SH-SY5Y (cell line): ENCODE measurements at regions not wholly inside any gene's neighbourhood (a gene's known extent, or its start where the extent isn't known, plus 50 kb on each side); places are given as distances from the start of the nearest gene placed in this dataset.

Experiments used
- GATA2 ChIP-seq: IDR thresholded peaks from 2 replicates; pipeline ENCODE4 v1.6.1; 2011; ENCODE audit warnings: mild to moderate bottlenecking, low read depth, low read length
- GATA3 ChIP-seq: IDR thresholded peaks from 2 replicates; pipeline ENCODE4 v1.6.1; 2011; ENCODE audit warnings: low read depth, mild to moderate bottlenecking, low read length, moderate library complexity

DNA sequence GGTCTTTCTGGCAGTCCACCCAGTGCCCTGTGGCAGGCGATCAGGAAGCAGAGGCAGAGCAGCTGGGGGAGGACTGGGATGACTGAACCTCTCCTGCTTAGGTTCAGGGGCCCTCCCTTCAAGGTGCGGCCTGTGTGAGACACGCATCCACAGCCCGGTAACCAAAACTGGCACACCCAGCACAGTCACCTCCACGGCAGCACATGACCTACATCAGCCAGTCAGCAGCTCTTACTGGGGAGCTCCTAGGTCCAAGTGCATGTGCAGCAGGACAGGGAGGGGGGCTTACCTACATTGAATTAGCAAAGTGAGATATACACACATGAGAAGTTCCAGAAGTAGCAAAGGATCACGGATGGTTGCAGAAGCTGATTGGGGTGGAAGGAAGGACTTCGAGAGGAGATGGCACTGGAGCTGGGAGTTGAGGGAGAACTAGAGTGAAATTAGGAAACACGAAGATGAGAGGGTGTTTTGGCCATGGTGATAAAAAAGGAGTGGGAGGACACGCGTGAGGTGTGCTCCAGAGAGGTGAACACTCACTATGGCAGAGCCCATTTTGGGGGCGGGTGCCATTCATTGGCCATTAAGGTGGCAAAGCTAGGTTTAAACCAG, 51.4 kb upstream of the IRF2BP2 start:
- TF ChIP-seq GATA2: no peak
- TF ChIP-seq GATA3: no peak
